ENCODE measurements at regions not wholly inside any gene's neighbourhood (a gene's known extent, or its start where the extent isn't known, plus 50 kb on each side); places are given as distances from the start of the nearest gene placed in this dataset.
"Not testable (repeated sequence)": the region's sequence is repeated elsewhere in the genome, so short reads cannot be mapped to it uniquely, and the experiment has no call there.

GRCh38 chr12:33052141-33053051 lies 155.8 kb upstream of the PKP2 start:
- Histone ChIP-seq H3K9me3 (no peaks in the 10 kb centered on the region), H3K27me3 (no peaks in the 10 kb centered on the region), H3K4me1 (no peaks in the 10 kb centered on the region), H3K4me3 (no peak overlapping the region), H3K27ac (no peak overlapping the region), H3K36me3 (no peaks in the 10 kb centered on the region)
- DNase-seq = no peak
- WGBS, 2 donors = 92 to 93% methylated on average over 41 of the region's 41 CpGs
- TF ChIP-seq POLR2A (IDR thresholded peaks at IDR 0.05) (no peak), EP300 (IDR thresholded peaks at IDR 0.05) (no peak), POLR2AphosphoS5 (IDR thresholded peaks at IDR 0.05) (no peak)
- TF ChIP-seq, protein P1, sequence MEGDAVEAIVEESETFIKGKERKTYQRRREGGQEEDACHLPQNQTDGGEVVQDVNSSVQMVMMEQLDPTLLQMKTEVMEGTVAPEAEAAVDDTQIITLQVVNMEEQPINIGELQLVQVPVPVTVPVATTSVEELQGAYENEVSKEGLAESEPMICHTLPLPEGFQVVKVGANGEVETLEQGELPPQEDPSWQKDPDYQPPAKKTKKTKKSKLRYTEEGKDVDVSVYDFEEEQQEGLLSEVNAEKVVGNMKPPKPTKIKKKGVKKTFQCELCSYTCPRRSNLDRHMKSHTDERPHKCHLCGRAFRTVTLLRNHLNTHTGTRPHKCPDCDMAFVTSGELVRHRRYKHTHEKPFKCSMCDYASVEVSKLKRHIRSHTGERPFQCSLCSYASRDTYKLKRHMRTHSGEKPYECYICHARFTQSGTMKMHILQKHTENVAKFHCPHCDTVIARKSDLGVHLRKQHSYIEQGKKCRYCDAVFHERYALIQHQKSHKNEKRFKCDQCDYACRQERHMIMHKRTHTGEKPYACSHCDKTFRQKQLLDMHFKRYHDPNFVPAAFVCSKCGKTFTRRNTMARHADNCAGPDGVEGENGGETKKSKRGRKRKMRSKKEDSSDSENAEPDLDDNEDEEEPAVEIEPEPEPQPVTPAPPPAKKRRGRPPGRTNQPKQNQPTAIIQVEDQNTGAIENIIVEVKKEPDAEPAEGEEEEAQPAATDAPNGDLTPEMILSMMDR (IDR thresholded peaks at IDR 0.05) = no peak
- intact Hi-C loops (cut with DNase I) = no loop called here

- Histone ChIP-seq H3K4me1 (no peaks in the 10 kb centered on the region), H3K27me3 (no peaks in the 10 kb centered on the region), H3K9me3 (no peaks in the 10 kb centered on the region), H3K27ac (no peak overlapping the region), H3K4me3 (no peak overlapping the region), H3K36me3 (no peaks in the 10 kb centered on the region)
- no peak for DNase-seq
- no peak for TF ChIP-seq POLR2A (IDR thresholded peaks at IDR 0.05)
- TF ChIP-seq, protein P1 (IDR thresholded peaks at IDR 0.05) = no peak
- no peak for TF ChIP-seq POLR2AphosphoS5 (IDR thresholded peaks at IDR 0.05)
- TF ChIP-seq EP300 (IDR thresholded peaks at IDR 0.05) = no peak
- intact Hi-C loops (cut with DNase I) = no loop called here
- WGBS, 2 donors = 61 to 75% methylated on average over 4 of the region's 4 CpGs
Measured at GRCh38 chr12:33047666-33048065, 151.1 kb upstream of the PKP2 start.

DNA sequence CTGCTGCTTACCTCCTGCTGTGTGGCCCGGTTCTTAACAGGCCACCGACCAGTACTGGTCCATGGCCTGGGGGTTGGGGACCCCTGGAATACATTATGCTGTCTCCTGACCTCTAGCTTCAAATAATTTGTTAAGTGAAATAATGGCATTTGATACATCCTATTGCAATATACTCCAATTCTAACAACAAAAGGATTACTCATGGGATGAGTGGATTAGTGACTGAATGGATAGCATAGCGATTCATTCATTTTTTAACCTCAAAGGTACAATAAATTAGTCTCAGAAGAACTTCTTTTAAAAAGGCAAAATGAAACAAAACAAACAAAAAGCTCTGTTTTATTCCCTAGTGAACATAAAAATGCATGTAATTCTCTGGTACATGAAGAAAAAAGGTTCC lies 147.9 kb upstream of the PKP2 start:
- H3K36me3 ChIP-seq = no peaks in the 10 kb centered on the region
- peaks cover 0 to 5% (median 0%) of the 10 kb centered on the region in 4 donors for H3K9me3 ChIP-seq
- H3K27me3 ChIP-seq = no peaks in the 10 kb centered on the region
- WGBS, 2 donors = 46 to 54% methylated on average over 3 of the region's 3 CpGs
- H3K4me3 ChIP-seq = no peak overlapping the region
- no peaks in the 10 kb centered on the region for H3K4me1 ChIP-seq
- no peak overlapping the region for H3K27ac ChIP-seq
- DNase-seq = no peak
- intact Hi-C loops (cut with DNase I) = no loop called here
- TF ChIP-seq EP300 (IDR thresholded peaks at IDR 0.05) (no peak), POLR2AphosphoS5 (IDR thresholded peaks at IDR 0.05) (no peak), POLR2A (IDR thresholded peaks at IDR 0.05) (no peak)
- TF ChIP-seq, protein P1 (IDR thresholded peaks at IDR 0.05) = no peak

- no peak for DNase-seq
- 87 to 90% methylated on average over 3 of the region's 3 CpGs for WGBS, 2 donors
- intact Hi-C loops (cut with DNase I) = no loop called here
- Histone ChIP-seq H3K9me3 (peaks cover 0 to 5% (median 0%) of the 10 kb centered on the region in 4 donors), H3K4me3 (no peak overlapping the region), H3K27ac (no peak overlapping the region), H3K36me3 (no peaks in the 10 kb centered on the region), H3K27me3 (no peaks in the 10 kb centered on the region), H3K4me1 (no peaks in the 10 kb centered on the region)
- TF ChIP-seq, protein P1 (IDR thresholded peaks at IDR 0.05) = no peak
- no peak for TF ChIP-seq POLR2AphosphoS5 (IDR thresholded peaks at IDR 0.05)
- TF ChIP-seq EP300 (IDR thresholded peaks at IDR 0.05) = no peak
- no peak for TF ChIP-seq POLR2A (IDR thresholded peaks at IDR 0.05)
Measured at GRCh38 chr12:33041562-33041961, 145.0 kb upstream of the PKP2 start.

- H3K9me3 ChIP-seq; intact Hi-C loops (cut with DNase I); H3K27me3 ChIP-seq; H3K27ac ChIP-seq; H3K4me3 ChIP-seq; H3K4me1 ChIP-seq; H3K36me3 ChIP-seq; DNase-seq: not testable (repeated sequence)
- WGBS, 2 donors = 96 to 97% methylated on average over 19 of the region's 19 CpGs
Measured at GRCh38 chr12:33033999-33034398, 137.4 kb upstream of the PKP2 start.

Measured in sigmoid colon (tissue), 6 donors.